H9 (cell line): ENCODE measurements at regions not wholly inside any gene's neighbourhood (a gene's known extent, or its start where the extent isn't known, plus 50 kb on each side); places are given as distances from the start of the nearest gene placed in this dataset.

Experiments
- DNase-seq: peaks from one replicate; pipeline ENCODE4 v3.0.0-alpha.2; 2017
- H2AFZ ChIP-seq: one replicate; pipeline ENCODE4 v1.6.1; 2013; ENCODE audit warnings: mild to moderate bottlenecking, low read length, control low read depth, moderate library complexity
- H2AK5ac ChIP-seq: 2 replicates; pipeline ENCODE4 v1.6.1; 2013; ENCODE audit warnings: low read length, control low read depth, mixed read lengths; ENCODE audit not compliant: insufficient read length
- H2BK120ac ChIP-seq: one replicate; pipeline ENCODE4 v1.6.1; 2013; ENCODE audit warnings: low read depth, mild to moderate bottlenecking, low read length, control low read depth, inconsistent platforms; ENCODE audit not compliant: poor library complexity, severe bottlenecking
- H2BK12ac ChIP-seq: 2 replicates; pipeline ENCODE4 v1.6.1; 2013; ENCODE audit warnings: low read length, control low read depth, mixed read lengths, low read depth; ENCODE audit not compliant: insufficient read length
- H2BK15ac ChIP-seq: 2 replicates; pipeline ENCODE4 v1.6.1; 2013; ENCODE audit warnings: low read depth, low read length, control low read depth
- H2BK20ac ChIP-seq: one replicate; pipeline ENCODE4 v1.6.1; 2013; ENCODE audit warnings: low read depth, mild to moderate bottlenecking, low read length, control low read depth, inconsistent platforms; ENCODE audit not compliant: poor library complexity, severe bottlenecking
- H2BK5ac ChIP-seq: 2 replicates; pipeline ENCODE4 v1.6.1; 2013; ENCODE audit warnings: low read length, control low read depth, mixed read lengths; ENCODE audit not compliant: insufficient read length
- H3K14ac ChIP-seq: 2 replicates; pipeline ENCODE4 v1.6.1; 2013; ENCODE audit warnings: low read length, control low read depth; ENCODE audit not compliant: insufficient read depth
- H3K18ac ChIP-seq: 2 replicates; pipeline ENCODE4 v1.6.1; 2013; ENCODE audit warnings: low read depth, mild to moderate bottlenecking, mixed read lengths, low read length, control low read depth; ENCODE audit not compliant: insufficient read length
- H3K23ac ChIP-seq: 2 replicates; pipeline ENCODE4 v1.6.1; 2013; ENCODE audit warnings: low read length, control low read depth, mixed read lengths, low read depth; ENCODE audit not compliant: insufficient read length
- H3K23me2 ChIP-seq: 2 replicates; pipeline ENCODE4 v1.6.1; 2013; ENCODE audit warnings: low read depth, mild to moderate bottlenecking, mixed read lengths, low read length, control low read depth; ENCODE audit not compliant: insufficient read length, poor library complexity, severe bottlenecking
- H3K27ac ChIP-seq: 2 replicates; pipeline ENCODE4 v1.5.1; 2013; ENCODE audit warnings: low read length, control low read depth, mixed read lengths, low read depth; ENCODE audit not compliant: insufficient read length
- H3K27me3 ChIP-seq: 2 replicates; pipeline ENCODE4 v1.6.1; 2013; ENCODE audit warnings: low read length, control low read depth, inconsistent platforms; ENCODE audit not compliant: insufficient read depth
- H3K4ac ChIP-seq: 2 replicates; pipeline ENCODE4 v1.6.1; 2013; ENCODE audit warnings: low read depth, mild to moderate bottlenecking, control low read depth, inconsistent platforms, low read length, moderate library complexity
- H3K4me1 ChIP-seq: 2 replicates; pipeline ENCODE4 v1.6.1; 2013; ENCODE audit warnings: low read length, control low read depth, inconsistent platforms; ENCODE audit not compliant: insufficient read depth
- H3K4me2 ChIP-seq: 2 replicates; pipeline ENCODE4 v1.6.1; 2013; ENCODE audit warnings: low read length, control low read depth, mixed read lengths; ENCODE audit not compliant: insufficient read length, insufficient read depth
- H3K56ac ChIP-seq: 2 replicates; pipeline ENCODE4 v1.6.1; 2013; ENCODE audit warnings: low read depth, mild to moderate bottlenecking, mixed read lengths, low read length, control low read depth; ENCODE audit not compliant: insufficient read length
- H3K79me1 ChIP-seq: 2 replicates; pipeline ENCODE4 v1.6.1; 2013; ENCODE audit warnings: low read depth, mild to moderate bottlenecking, moderate library complexity, low read length, control low read depth, inconsistent platforms; ENCODE audit not compliant: insufficient read depth, poor library complexity, severe bottlenecking
- H3K79me2 ChIP-seq: 2 replicates; pipeline ENCODE4 v1.6.1; 2013; ENCODE audit warnings: low read length, control low read depth, inconsistent platforms; ENCODE audit not compliant: insufficient read depth
- H3K9ac ChIP-seq: 2 replicates; pipeline ENCODE4 v1.6.1; 2013; ENCODE audit warnings: low read length, control low read depth, mixed read lengths; ENCODE audit not compliant: insufficient read length; ENCODE audit errors: extremely low read depth
- H3K9me3 ChIP-seq: one replicate; pipeline ENCODE4 v1.6.1; 2013; ENCODE audit warnings: low read depth, low read length, inconsistent platforms; ENCODE audit not compliant: control insufficient read depth
- H3T11ph ChIP-seq: one replicate; pipeline ENCODE4 v1.6.1; 2013; ENCODE audit warnings: mild to moderate bottlenecking, low read length, control low read depth, inconsistent platforms
- H4K20me1 ChIP-seq: one replicate; pipeline ENCODE4 v1.6.1; 2013; ENCODE audit not compliant: control insufficient read depth, insufficient read length, insufficient read depth
- H4K5ac ChIP-seq: 2 replicates; pipeline ENCODE4 v1.6.1; 2013; ENCODE audit warnings: low read depth, mild to moderate bottlenecking, mixed read lengths, low read length, control low read depth; ENCODE audit not compliant: insufficient read length
- H4K8ac ChIP-seq: replicated peaks from 2 replicates; pipeline ENCODE4 v1.6.1; 2013; ENCODE audit warnings: low read length, control low read depth, mixed read lengths, low read depth; ENCODE audit not compliant: insufficient read length
- H4K91ac ChIP-seq: 2 replicates; pipeline ENCODE4 v1.6.1; 2013; ENCODE audit warnings: low read depth, mild to moderate bottlenecking, moderate library complexity, mixed read lengths, low read length, control low read depth; ENCODE audit not compliant: insufficient read length
- H3K27ac Mint-ChIP-seq, 3 experiments: 2 replicates in 2 of 3; 3 replicates in 1 of 3; pipeline ENCODE4 v1.8.0; 2020 to 2021; ENCODE audit warnings: mixed read lengths in 3 of 3, mild to moderate bottlenecking in 1 of 3, moderate library complexity in 1 of 3
- H3K27me3 Mint-ChIP-seq: 2 replicates; pipeline ENCODE4 v1.8.0; 2021; ENCODE audit warnings: low read depth, mild to moderate bottlenecking, moderate library complexity, mixed read lengths
- H3K36me3 Mint-ChIP-seq, 3 experiments: 2 replicates in 2 of 3; 3 replicates in 1 of 3; pipeline ENCODE4 v1.8.0; 2020 to 2021; ENCODE audit warnings: low read depth in 3 of 3, mixed read lengths in 3 of 3; ENCODE audit not compliant: insufficient read depth in 1 of 3
- H3K4me1 Mint-ChIP-seq, 2 experiments: 2 replicates each; pipeline ENCODE4 v1.8.0; 2020; ENCODE audit warnings: mixed read lengths in 2 of 2
- H3K4me3 Mint-ChIP-seq, 2 experiments: 2 replicates in 1 of 2; 3 replicates in 1 of 2; pipeline ENCODE4 v1.8.0; 2020 to 2021; ENCODE audit warnings: mild to moderate bottlenecking in 2 of 2, mixed read lengths in 2 of 2, moderate library complexity in 1 of 2
- H3K9me3 Mint-ChIP-seq, 2 experiments: 2 replicates in 1 of 2; 3 replicates in 1 of 2; pipeline ENCODE4 v1.8.0; 2020; ENCODE audit warnings: mild to moderate bottlenecking in 2 of 2, mixed read lengths in 2 of 2, moderate library complexity in 1 of 2
- WGBS: extraction: QIAGEN DNeasy Blood & Tissue Kit; methylation state at CpG from one replicate; pipeline ENCODE4 v1.1.7; 2013; ENCODE audit warnings: missing lambda C conversion rate, low lambda C conversion rate, mixed read lengths; ENCODE audit not compliant: insufficient read length; ENCODE audit errors: extremely low coverage; 5-methylcytosine and 5-hydroxymethylcytosine counted together
- TF ChIP-seq, protein P1 (sequence below): fragments of 200-600 bp; sonication (generic); conservative IDR thresholded peaks from 3 replicates; pipeline ENCODE4 v1.8.0; 2021; ENCODE audit warnings: antibody characterized with exemption, mild to moderate bottlenecking

DNA sequence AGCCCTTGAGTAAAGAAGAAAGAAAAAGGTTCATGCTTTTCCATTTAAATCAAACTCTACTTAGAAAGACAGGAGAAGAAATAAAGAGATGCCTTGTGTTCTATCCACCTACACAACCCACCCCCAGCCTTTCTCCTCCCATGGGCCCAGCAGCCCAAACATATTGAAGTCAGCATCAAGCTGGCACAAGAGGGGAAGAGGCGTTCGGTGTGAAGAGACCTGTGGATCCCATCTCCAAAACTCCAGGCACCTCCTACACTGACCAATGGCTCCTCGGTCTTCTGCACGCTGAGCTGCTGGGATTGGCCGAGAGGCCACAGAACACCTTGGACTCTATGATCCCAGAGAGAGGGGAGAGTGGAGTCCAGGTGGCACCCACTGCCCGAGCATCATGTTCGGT, 66.0 kb upstream of the CELF2 start:
- no CpG with 5 or more reads among the region's 7 CpGs for WGBS
- no peak overlapping the region for H2BK15ac ChIP-seq
- H3K9me3 ChIP-seq: peaks cover 4% of the 10 kb centered on the region
- no peak for DNase-seq
- H3K4me3 Mint-ChIP-seq: no peak overlapping the region
- no peak overlapping the region for H3K14ac ChIP-seq
- no peak overlapping the region for H3K27ac Mint-ChIP-seq
- H3K23me2 ChIP-seq: no peaks in the 10 kb centered on the region
- no peak overlapping the region for H4K91ac ChIP-seq
- H3K36me3 Mint-ChIP-seq: no peaks in the 10 kb centered on the region; a peak in 1 of 7 replicates
- no peaks in the 10 kb centered on the region for H3K27me3 ChIP-seq
- H3K4me1 Mint-ChIP-seq: peaks cover 3 to 4% of the 10 kb centered on the region in 2 experiments; a peak in 1 of 4 replicates
- no peak overlapping the region for H2AK5ac ChIP-seq
- H2BK12ac ChIP-seq: no peak overlapping the region
- H3K27me3 Mint-ChIP-seq: no peaks in the 10 kb centered on the region
- no peak overlapping the region for H3T11ph ChIP-seq
- no peaks in the 10 kb centered on the region for H3K79me2 ChIP-seq
- no peak overlapping the region for H3K23ac ChIP-seq
- H2BK20ac ChIP-seq: no peak overlapping the region
- H3K18ac ChIP-seq: no peak overlapping the region
- no peak overlapping the region for H3K27ac ChIP-seq
- no peak overlapping the region for H2AFZ ChIP-seq
- H3K79me1 ChIP-seq: no peaks in the 10 kb centered on the region
- no peak overlapping the region for H3K56ac ChIP-seq
- TF ChIP-seq, protein P1, sequence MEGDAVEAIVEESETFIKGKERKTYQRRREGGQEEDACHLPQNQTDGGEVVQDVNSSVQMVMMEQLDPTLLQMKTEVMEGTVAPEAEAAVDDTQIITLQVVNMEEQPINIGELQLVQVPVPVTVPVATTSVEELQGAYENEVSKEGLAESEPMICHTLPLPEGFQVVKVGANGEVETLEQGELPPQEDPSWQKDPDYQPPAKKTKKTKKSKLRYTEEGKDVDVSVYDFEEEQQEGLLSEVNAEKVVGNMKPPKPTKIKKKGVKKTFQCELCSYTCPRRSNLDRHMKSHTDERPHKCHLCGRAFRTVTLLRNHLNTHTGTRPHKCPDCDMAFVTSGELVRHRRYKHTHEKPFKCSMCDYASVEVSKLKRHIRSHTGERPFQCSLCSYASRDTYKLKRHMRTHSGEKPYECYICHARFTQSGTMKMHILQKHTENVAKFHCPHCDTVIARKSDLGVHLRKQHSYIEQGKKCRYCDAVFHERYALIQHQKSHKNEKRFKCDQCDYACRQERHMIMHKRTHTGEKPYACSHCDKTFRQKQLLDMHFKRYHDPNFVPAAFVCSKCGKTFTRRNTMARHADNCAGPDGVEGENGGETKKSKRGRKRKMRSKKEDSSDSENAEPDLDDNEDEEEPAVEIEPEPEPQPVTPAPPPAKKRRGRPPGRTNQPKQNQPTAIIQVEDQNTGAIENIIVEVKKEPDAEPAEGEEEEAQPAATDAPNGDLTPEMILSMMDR: no peak
- H4K5ac ChIP-seq: no peak overlapping the region
- no peak overlapping the region for H3K4me2 ChIP-seq
- no peak overlapping the region for H3K9ac ChIP-seq
- H3K9me3 Mint-ChIP-seq: peaks cover 3 to 4% of the 10 kb centered on the region in 2 experiments; a peak in 4 of 5 replicates
- no peak overlapping the region for H2BK5ac ChIP-seq
- H4K8ac ChIP-seq: no peak overlapping the region
- H4K20me1 ChIP-seq: no peaks in the 10 kb centered on the region
- no peak overlapping the region for H3K4ac ChIP-seq
- no peak overlapping the region for H2BK120ac ChIP-seq
- no peaks in the 10 kb centered on the region for H3K4me1 ChIP-seq
